PC-9 (cell line): ENCODE measurements at regions not wholly inside any gene's neighbourhood (a gene's known extent, or its start where the extent isn't known, plus 50 kb on each side); places are given as distances from the start of the nearest gene placed in this dataset.

Experiments used
- CTCF ChIP-seq: fragments of 200-600 bp; sonication (generic); conservative IDR thresholded peaks from 2 replicates; pipeline ENCODE4 v1.6.1; 2017; ENCODE audit warnings: mixed run types, antibody characterized with exemption, mild to moderate bottlenecking, moderate library complexity
- EZH2 ChIP-seq: fragments of 200-600 bp; sonication (generic); IDR thresholded peaks from 2 replicates; pipeline ENCODE4 v1.8.0; 2017; ENCODE audit warnings: antibody characterized with exemption, low read depth

GRCh38 chr13:104011505-104012241, 945.5 kb upstream of the SLC10A2 start:
- no peak for TF ChIP-seq CTCF
- no peak for TF ChIP-seq EZH2
